Upper lobe of left lung (tissue), 4 donors: ENCODE measurements at regions not wholly inside any gene's neighbourhood (a gene's known extent, or its start where the extent isn't known, plus 50 kb on each side); places are given as distances from the start of the nearest gene placed in this dataset.

Experiments used
- EP300 ChIP-seq, 4 donors: sonication (generic); formaldehyde crosslinking; IDR thresholded peaks; one replicate each; pipeline ENCODE4 v1.5.1; 2017; ENCODE audit warnings: antibody characterized with exemption in 4 of 4, control low read depth in 2 of 4
- POLR2A ChIP-seq, 4 donors: fragments of 450-650 bp; IDR thresholded peaks; one replicate each; pipeline ENCODE4 v1.5.1; 2016 to 2017; ENCODE audit warnings: antibody characterized with exemption in 4 of 4, mild to moderate bottlenecking in 2 of 4
- POLR2AphosphoS5 ChIP-seq, 2 donors: sonication (generic); formaldehyde crosslinking; IDR thresholded peaks; one replicate each; pipeline ENCODE4 v1.5.1; 2017; ENCODE audit warnings: antibody characterized with exemption in 2 of 2
- TF ChIP-seq, protein P1 (sequence below), 6 experiments: fragments of 450-650 bp in 4 of 6; fragments of 200-600 bp in 2 of 6; sonication (generic) in 2 of 6; IDR thresholded peaks; one replicate each; pipeline ENCODE4 v1.5.1; 2016 to 2019; ENCODE audit warnings: antibody characterized with exemption in 6 of 6

DNA sequence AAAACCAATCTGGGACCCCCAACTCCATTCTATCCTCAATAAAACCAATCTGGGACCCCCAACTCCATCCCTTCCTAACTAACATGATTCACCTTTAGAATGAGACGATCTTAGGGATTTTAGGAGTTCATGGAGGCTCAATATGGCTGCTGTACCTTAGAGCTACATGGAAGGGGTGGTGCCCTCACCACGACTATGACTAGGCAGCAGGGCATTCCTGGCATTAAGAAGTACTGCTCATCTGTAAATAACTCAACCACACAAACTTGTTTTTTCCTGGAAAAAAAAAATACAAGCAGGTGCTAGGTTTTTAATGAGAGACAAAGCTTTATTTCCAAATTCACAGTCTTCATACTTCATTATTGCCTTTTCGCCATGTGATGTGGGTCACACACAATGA lies 346.5 kb upstream of the FAT1 start:
- TF ChIP-seq, protein P1, sequence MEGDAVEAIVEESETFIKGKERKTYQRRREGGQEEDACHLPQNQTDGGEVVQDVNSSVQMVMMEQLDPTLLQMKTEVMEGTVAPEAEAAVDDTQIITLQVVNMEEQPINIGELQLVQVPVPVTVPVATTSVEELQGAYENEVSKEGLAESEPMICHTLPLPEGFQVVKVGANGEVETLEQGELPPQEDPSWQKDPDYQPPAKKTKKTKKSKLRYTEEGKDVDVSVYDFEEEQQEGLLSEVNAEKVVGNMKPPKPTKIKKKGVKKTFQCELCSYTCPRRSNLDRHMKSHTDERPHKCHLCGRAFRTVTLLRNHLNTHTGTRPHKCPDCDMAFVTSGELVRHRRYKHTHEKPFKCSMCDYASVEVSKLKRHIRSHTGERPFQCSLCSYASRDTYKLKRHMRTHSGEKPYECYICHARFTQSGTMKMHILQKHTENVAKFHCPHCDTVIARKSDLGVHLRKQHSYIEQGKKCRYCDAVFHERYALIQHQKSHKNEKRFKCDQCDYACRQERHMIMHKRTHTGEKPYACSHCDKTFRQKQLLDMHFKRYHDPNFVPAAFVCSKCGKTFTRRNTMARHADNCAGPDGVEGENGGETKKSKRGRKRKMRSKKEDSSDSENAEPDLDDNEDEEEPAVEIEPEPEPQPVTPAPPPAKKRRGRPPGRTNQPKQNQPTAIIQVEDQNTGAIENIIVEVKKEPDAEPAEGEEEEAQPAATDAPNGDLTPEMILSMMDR (IDR thresholded peaks at IDR 0.05) = no peak
- TF ChIP-seq POLR2AphosphoS5 (IDR thresholded peaks at IDR 0.05) = no peak
- no peak for TF ChIP-seq POLR2A (IDR thresholded peaks at IDR 0.05)
- no peak for TF ChIP-seq EP300 (IDR thresholded peaks at IDR 0.05)
